HEK293T (cell line): ENCODE measurements at regions not wholly inside any gene's neighbourhood (a gene's known extent, or its start where the extent isn't known, plus 50 kb on each side); places are given as distances from the start of the nearest gene placed in this dataset.

Source experiments
- ARNT ChIP-seq: fragments of 450-650 bp; IDR thresholded peaks from 2 replicates; pipeline ENCODE4 v1.6.1; 2017; ENCODE audit warnings: mild to moderate bottlenecking
- ELF4 ChIP-seq: fragments of 450-650 bp; IDR thresholded peaks from 2 replicates; pipeline ENCODE4 v1.6.1; 2017; ENCODE audit warnings: antibody characterized with exemption
- FOXA1 ChIP-seq: fragments of 450-650 bp; IDR thresholded peaks from 2 replicates; pipeline ENCODE4 v1.6.1; 2016; ENCODE audit warnings: mild to moderate bottlenecking
- HDGF ChIP-seq: fragments of 450-650 bp; IDR thresholded peaks from 2 replicates; pipeline ENCODE4 v1.6.1; 2017; ENCODE audit warnings: antibody characterized with exemption, borderline replicate concordance
- SP1 ChIP-seq: fragments of 450-650 bp; IDR thresholded peaks from 2 replicates; pipeline ENCODE4 v1.6.1; 2017

GRCh38 chr11:57103899-57104605 lies 77.7 kb upstream of the LRRC55 start:
- TF ChIP-seq SP1 (no peak), FOXA1 (no peak), ARNT (no peak), HDGF (no peak), ELF4 (no peak)
